HUDEP-2 (cell line): ENCODE measurements at regions not wholly inside any gene's neighbourhood (a gene's known extent, or its start where the extent isn't known, plus 50 kb on each side); places are given as distances from the start of the nearest gene placed in this dataset.

Experiments
- DNase-seq, 76 experiments: peaks; one replicate each; lab custom pipeline; 2025; ENCODE audit not compliant: unreplicated experiment in 76 of 76; lab: John Stamatoyannopoulos, UW

GRCh38 chr16:55212791-55213190 is 111.2 kb upstream of the IRX6 start:
- DNase-seq = no peak

- no peak for DNase-seq
Measured at GRCh38 chr16:55214412-55214811, 109.6 kb upstream of the IRX6 start.

GRCh38 chr16:55214974-55215494 is 109.0 kb upstream of the IRX6 start:
- no peak for DNase-seq

GRCh38 chr16:55217392-55217791 is 106.6 kb upstream of the IRX6 start:
- no peak for DNase-seq

- DNase-seq = no peak
Measured at GRCh38 chr16:55221836-55222235, 102.2 kb upstream of the IRX6 start.

GRCh38 chr16:55222486-55222885 is 101.5 kb upstream of the IRX6 start:
- DNase-seq = no peak

- no peak for DNase-seq
Measured at GRCh38 chr16:55225972-55226542, 97.9 kb upstream of the IRX6 start.

- DNase-seq = no peak
Measured at GRCh38 chr16:55232822-55233221, 91.2 kb upstream of the IRX6 start.

GRCh38 chr16:55233464-55233863 is 90.5 kb upstream of the IRX6 start:
- no peak for DNase-seq

- no peak for DNase-seq
Measured at GRCh38 chr16:55236655-55237054, 87.3 kb upstream of the IRX6 start.

- no peak for DNase-seq
Measured at GRCh38 chr16:55239723-55240122, 84.3 kb upstream of the IRX6 start.

GRCh38 chr16:55240888-55241287 is 83.1 kb upstream of the IRX6 start:
- no peak for DNase-seq

GRCh38 chr16:55242667-55243066 is 81.3 kb upstream of the IRX6 start:
- no peak for DNase-seq

- DNase-seq = no peak
Measured at GRCh38 chr16:55248058-55248457, 75.9 kb upstream of the IRX6 start.

- DNase-seq = no peak
Measured at GRCh38 chr16:55248494-55248893, 75.5 kb upstream of the IRX6 start.

- no peak for DNase-seq
Measured at GRCh38 chr16:55249361-55249760, 74.6 kb upstream of the IRX6 start.

GRCh38 chr16:55249936-55250335 is 74.1 kb upstream of the IRX6 start:
- no peak for DNase-seq

GRCh38 chr16:55250701-55251100 is 73.3 kb upstream of the IRX6 start:
- no peak for DNase-seq

- DNase-seq = no peak
Measured at GRCh38 chr16:55251151-55251550, 72.9 kb upstream of the IRX6 start.

GRCh38 chr16:55252577-55252976 is 71.4 kb upstream of the IRX6 start:
- DNase-seq = no peak

GRCh38 chr16:55253987-55254386 is 70.0 kb upstream of the IRX6 start:
- no peak for DNase-seq

- DNase-seq = no peak
Measured at GRCh38 chr16:55255733-55256282, 68.2 kb upstream of the IRX6 start.
